Loucy (cell line): ENCODE measurements at regions not wholly inside any gene's neighbourhood (a gene's known extent, or its start where the extent isn't known, plus 50 kb on each side); places are given as distances from the start of the nearest gene placed in this dataset.

Experiments used
- CTCF ChIP-seq: fragments of 200-600 bp; sonication (generic); conservative IDR thresholded peaks from 2 replicates; pipeline ENCODE4 v1.5.1; 2014; ENCODE audit warnings: mild to moderate bottlenecking, antibody characterized with exemption, low read length
- EZH2phosphoT487 ChIP-seq: fragments of 200-600 bp; IDR thresholded peaks from 2 replicates; pipeline ENCODE4 v1.6.1; 2018; ENCODE audit warnings: antibody characterized with exemption, mild to moderate bottlenecking, moderate library complexity, borderline replicate concordance

DNA sequence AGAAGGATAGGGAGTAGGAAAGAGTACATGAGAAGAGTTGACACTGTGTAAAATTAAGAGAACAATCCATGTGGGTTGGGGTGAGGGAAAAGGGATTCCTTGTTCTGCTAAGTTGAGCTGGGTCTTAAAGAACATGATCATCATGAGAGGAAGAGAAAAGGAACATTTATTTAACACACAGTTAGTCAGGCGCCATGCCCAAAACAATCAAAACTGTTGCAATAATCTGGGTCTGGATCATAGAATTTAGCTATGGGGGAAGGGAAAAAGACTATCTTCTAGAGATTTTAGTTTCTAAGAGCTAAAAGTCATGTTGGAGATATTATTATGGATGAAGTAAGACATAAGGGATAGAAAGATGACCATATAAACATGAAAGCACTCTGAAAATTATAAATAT lies 178.9 kb downstream of the SEM1 start:
- no peak for TF ChIP-seq CTCF
- TF ChIP-seq EZH2phosphoT487 = no peak
